GM19238 (cell line): ENCODE measurements at regions not wholly inside any gene's neighbourhood (a gene's known extent, or its start where the extent isn't known, plus 50 kb on each side); places are given as distances from the start of the nearest gene placed in this dataset.

Experiments used
- DNase-seq: peaks from one replicate; pipeline ENCODE4 v3.0.0; 2011; ENCODE audit warnings: low spot score; ENCODE audit not compliant: insufficient read length

DNA sequence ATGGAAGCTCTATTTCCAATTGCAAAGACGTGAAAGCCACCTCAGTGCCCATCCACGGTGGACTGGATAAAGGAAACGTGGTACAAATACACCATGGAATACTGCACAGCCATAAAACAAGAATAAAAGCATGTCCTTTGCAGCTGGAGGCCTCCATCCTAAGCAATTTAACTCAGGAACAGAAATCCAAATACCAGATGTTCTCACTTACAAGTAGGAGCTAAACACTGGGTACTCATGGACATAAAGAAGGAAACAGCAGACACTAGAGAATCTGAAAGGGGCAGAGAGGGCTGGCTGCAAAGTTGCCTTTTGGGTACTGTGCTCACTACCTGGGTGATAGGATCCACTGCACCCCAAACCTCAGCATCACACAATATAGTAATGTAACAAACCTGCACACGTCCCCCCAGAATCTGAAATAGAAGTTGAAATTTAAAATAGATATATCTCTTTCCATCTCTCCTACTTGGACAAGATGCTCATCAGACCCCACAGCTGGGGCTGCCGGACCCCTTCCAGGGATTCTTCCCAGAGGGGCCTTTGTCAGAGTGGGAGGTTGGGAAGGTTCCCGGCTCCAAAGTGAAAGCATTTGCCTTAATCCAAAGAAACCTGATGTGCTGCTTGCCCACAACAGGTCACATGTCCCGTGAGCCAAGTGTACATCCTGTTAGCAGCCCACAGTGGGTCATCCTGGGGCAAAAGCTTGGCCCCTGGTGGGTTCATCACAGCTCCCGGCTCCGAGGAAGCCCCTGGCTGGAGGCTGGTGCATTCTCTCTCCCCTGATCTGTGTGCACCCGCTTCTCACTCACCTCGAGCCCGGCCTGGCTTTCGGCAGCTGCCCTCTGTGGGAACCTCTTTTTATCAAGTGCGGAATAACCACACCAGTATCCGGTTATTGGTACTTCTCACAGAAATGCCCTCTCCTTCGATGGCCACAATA lies 172.3 kb upstream of the PPP2R2D start:
- DNase-seq = no peak

GRCh38 chr10:131729361-131729760 lies 171.4 kb upstream of the PPP2R2D start:
- no peak for DNase-seq

DNA sequence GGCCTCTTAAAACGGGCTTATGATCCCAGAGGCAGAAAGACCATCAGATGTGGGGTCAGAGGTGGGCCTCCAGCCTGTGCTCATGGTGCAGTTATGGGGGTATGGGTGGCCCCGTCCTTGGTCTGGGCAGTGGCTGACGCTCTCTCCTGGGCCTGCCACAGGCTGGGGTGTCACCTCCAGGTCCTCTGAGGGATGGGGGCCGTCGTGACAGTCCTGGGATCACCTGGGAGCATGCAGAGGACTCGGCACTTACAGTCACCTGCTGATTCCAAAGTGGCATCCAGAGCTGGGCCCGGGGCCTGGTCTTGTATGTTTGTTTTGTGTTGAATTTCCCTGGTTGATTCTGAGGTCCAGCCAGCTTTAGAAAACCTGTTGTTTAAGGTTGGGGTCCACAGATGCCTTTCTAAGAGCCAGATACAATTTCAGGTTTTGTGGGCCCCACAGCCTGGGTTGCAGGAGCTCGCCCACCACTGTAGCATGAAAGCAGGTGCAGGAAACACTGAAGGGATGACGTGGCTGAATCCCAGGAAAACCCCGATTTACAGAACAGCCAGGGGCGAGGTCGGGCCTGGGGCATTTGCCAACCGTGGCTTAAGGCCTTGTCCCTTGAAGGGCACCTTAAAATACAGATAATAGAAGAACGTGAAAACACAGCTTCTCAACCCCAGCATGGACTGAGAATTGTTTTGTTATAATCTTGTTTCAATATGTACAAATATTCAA lies 170.7 kb upstream of the PPP2R2D start:
- DNase-seq = no peak

DNA sequence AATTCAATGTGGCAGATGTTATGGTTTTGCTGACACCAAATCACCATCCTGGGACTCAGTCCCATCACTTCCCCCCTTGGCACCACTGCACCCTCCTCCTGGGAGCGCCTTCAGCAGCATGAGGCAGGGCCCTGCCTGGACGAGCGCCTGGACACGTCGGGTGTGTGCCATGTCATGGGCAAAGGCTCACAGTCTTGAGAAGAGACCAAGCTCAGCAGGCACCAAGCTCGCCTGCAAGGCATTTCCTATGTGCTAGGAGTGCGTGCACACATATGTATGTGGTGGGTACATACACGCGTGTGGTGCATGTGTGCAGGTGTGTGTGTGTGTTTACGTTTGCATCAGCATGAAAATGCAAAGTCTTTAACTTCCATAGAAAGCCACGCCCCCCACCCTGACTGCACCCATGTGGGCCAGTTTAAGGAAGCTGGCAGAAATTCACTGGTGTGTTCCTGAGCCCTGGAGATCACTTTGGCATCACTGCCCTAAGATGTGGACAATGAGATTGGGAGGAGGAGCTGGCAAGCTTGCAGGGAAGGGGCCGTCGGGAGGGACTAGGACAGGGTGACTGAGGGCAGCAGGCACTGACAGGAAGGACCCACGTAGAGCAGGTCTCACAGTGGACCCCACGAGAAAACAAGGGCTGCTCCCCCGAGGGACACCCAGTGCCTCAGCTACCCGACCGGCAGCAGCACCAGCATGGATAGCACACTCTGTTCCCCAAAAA lies 169.9 kb upstream of the PPP2R2D start:
- DNase-seq = no peak

- no peak for DNase-seq
Measured at GRCh38 chr10:131731780-131732630, 168.8 kb upstream of the PPP2R2D start.

DNA sequence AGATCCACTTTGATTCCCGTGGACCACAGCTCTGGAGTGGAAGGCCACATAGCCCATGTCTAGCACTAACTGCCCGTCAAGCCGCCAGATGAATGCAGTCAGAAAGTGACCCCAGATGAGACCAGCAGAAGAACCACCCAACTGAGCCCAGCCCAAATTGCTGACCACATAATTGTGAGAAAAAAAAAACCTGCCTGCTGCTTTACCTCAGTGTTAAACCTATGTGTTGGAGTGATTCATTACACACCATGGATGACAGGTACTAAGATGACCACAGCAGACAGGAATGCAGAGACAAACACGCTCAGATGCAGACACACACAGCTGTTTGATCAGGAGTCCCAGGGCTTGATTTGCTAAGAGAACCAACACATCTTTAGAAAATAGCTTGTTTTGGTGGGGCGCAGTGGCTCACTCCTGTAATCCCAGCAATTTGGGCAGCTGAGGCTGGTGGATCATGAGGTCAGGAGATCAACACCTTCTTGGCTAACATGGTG lies 168.1 kb upstream of the PPP2R2D start:
- DNase-seq = no peak

DNA sequence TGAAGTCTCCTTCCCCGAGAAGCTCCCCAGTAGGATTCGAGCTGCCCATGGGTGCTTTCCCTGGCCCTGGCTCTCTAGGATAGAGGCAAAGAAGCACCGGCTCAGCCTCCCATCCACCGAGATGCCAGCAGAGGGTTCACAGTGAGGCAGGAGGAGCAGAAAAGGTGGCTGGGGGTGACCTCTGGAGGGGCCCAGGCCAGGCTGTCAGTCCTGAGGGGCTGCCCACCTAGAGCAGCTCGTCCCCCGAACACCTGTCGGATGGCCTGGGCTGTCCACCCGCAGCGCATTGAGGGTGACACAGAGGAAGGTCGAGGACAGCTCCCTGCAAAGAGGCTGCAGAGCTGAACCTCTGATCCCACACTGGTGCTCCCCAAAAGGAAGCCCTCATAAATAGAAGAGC lies 167.2 kb upstream of the PPP2R2D start:
- no peak for DNase-seq

DNA sequence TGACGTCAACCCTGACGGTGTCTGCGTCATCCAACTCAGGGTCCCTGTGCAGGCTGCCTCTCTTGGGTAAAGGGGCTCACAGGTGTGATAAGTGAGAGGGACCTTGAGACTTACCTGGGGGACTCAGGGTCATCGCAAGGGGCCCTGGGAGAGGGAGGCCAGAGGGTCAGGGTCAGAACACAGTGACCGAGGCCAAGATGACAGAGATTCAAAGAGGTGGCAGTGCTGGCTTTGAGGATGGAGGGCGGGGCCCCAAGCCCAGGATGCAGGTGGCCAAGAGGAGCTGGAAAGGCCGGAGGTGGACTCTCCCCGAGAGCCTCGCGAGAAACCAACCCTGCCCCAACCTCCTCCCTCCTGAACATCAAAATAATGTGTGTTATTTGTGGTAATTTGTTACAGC lies 165.2 kb upstream of the PPP2R2D start:
- DNase-seq = no peak

GRCh38 chr10:131736321-131736980 lies 164.4 kb upstream of the PPP2R2D start:
- DNase-seq = no peak

GRCh38 chr10:131737543-131738395 lies 163.0 kb upstream of the PPP2R2D start:
- no peak for DNase-seq

DNA sequence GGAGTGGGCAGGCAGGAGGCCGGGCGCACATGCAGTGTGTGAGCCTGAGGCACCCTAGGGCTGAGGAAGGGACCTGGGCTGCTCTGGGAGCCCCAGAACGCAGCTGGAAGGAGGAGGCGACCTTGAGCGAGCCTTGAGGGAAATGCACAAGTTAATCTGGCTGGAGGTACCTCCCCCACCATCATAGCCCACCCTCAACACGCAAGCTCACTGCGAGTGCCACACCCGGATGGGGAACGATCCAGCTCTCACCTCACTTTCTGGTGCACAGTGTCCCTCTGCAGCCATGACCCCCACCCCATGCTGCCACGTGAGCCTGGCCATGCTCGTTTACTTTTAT lies 162.4 kb upstream of the PPP2R2D start:
- DNase-seq = no peak

GRCh38 chr10:131739206-131739605 lies 161.6 kb upstream of the PPP2R2D start:
- DNase-seq = no peak

DNA sequence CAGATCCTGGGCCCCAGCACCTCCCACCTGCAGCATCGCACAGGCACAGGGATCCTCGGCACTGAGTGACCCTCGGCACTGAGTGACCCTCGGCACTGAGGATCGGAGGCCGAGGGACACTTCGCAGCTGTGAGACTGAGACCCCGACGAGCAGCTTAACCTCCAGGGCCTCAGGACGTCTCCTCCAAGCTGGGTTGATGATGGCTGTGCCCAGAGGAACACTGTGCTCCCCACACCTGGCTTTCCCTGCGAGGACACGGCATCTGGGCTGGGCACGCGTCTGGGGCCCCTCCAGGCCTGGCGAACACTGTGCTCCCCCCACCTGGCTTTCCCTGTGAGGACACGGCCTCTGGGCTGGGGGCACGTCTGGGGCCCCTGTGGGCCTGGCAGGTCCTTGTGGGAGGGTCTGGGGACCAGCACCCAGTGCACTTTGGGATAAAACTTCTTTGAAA lies 158.3 kb upstream of the PPP2R2D start:
- DNase-seq = no peak

DNA sequence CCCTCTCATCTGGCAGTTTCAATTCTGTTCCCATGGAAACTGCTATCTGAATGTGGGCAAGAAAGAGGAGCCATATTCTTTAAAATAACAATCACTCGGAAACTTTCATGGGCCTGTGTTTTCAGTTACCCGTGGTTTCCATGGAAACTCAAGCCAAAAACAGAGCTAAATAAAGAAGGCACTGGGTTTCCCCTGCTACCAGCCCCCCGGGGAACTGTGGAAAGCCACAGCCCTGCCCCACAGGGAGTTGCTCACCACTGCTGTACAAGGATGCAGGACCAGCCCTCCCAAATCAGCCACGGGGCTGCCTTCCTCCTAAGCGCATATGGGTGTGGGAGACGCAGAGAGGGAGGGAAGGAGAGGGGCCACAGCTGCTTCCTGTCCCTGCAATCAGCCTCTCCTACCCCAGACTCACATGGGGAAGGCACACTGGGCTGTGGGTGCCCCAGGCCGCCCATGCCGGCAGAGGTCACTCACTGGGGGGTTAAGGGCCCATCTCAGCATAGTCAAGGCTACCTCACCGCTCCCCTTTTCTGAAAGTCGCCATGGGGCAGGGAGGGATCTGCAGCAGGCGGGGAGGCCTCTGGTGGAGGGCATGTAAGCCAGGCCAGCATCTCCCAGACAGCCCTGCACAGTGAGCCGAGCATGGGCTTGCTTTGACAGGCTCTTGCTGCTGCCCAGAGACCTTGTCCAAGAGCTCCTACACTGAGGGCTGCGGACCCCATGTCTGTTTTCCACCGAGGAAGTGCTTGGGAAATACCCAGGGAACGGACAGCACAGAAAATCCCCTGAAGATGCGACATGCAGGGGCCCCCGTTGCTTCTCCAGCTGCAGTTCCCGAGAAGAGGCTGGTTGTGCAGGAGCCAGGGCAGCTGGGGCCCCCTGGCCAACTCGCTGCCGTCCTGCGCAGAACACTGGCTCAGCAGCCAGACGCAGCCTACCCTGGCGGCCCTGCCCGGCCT lies 157.3 kb upstream of the PPP2R2D start:
- no peak for DNase-seq

DNA sequence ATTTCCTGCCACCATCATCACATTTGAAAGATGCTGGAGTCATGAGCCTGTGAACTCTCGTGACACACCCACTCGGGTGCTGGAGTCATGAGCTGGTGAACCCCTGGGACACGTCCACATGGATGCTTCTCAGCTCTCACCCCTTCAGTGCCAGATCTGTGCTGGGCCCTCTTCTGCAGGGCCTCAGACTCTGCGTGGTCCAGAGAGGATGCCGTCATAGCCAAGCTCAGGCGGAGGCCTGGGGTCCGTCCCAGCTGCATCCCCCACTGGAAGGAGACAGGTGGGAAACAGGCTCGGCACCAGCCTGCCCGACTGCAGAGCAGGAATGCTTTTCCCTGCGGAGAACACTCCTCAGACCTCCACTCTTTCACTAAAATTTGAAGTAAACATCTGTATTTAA lies 156.5 kb upstream of the PPP2R2D start:
- no peak for DNase-seq

DNA sequence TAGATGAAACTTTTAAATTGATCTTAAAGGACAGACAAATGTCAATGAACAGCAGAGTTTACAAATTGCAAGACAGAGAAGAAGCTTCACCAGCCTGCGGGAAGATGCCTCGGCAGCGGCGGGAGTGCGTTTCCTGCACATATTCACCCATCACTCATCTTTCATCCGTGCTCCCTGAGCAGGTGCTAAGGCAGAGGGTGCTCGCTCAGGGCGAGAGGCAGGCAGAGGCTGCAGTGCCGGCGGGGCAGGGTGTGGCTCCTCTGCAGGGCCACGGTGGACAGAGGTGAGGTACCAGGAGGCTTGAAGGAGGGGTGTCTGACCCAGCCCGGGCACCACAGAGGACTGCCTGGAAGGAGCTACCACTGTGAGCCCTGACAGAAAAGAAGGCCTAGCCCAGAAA lies 155.2 kb upstream of the PPP2R2D start:
- no peak for DNase-seq

DNA sequence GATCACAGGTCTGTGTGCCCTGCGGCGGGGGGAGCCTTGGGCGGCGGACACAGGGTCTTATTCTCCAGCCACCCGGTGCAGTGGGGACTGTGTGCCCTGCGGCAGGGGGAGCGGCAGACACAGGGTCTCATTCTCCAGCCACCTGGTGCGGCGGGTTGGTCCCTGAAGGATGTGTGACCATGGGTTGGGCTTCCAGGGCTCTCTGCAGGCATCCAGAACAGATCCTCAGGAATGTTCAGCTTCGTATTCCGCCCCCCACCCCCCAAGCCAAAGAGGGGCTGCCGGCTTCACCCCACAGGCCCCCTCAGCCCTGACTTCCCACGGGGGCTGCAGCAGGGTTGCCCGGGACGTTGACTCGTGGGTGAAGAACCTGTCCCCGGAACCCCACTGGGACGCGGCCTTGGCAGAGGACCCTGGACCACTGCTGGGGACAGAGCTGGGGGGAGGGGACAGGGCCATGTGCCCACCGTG lies 154.5 kb upstream of the PPP2R2D start:
- DNase-seq = no peak

GRCh38 chr10:131746785-131747184 lies 154.0 kb upstream of the PPP2R2D start:
- no peak for DNase-seq
